NCI-H2196 treated with DMSO at 0.1 percent for 48 hours (cell line): ENCODE measurements at regions not wholly inside any gene's neighbourhood (a gene's known extent, or its start where the extent isn't known, plus 50 kb on each side); places are given as distances from the start of the nearest gene placed in this dataset.
"Not testable (repeated sequence)": the region's sequence is repeated elsewhere in the genome, so short reads cannot be mapped to it uniquely, and the experiment has no call there.

ENCODE experiments used
- DNase-seq: peaks from one replicate; lab custom pipeline; 2025; ENCODE audit not compliant: unreplicated experiment; lab: John Stamatoyannopoulos, UW

- DNase-seq = no peak
These were observed 87.6 kb upstream of the KBTBD8 start for GRCh38 chr3:66910266-66911055.

- DNase-seq = no peak
These were observed 85.8 kb upstream of the KBTBD8 start for GRCh38 chr3:66912306-66912705.

GRCh38 chr3:66922058-66922457, 76.0 kb upstream of the KBTBD8 start:
- DNase-seq = no peak

DNA sequence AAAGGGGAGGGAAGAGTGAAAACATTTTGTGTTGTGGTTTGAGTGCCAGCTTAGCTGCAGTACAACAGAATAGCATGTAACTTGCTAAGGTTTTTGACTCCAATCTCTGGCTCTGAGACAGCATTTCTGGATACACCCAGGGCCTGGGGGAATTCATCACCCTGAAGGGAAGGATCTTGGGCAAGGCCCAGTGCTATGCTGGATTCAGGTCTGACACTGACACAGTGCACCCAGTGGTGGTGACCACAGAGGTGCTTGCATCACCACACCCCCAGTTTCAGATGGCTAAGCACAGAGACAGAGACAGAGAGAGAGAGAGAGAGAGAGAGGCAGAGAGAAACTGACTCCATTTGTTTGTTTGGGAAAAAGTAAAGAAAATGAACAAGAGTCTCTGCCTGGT, 74.1 kb upstream of the KBTBD8 start:
- no peak for DNase-seq

- DNase-seq = no peak
These were observed 69.9 kb upstream of the KBTBD8 start for GRCh38 chr3:66928252-66928651.

- no peak for DNase-seq
These were observed 66.8 kb upstream of the KBTBD8 start for GRCh38 chr3:66931291-66931690.

- DNase-seq = no peak
These were observed 66.4 kb upstream of the KBTBD8 start for GRCh38 chr3:66931699-66932098.

DNA sequence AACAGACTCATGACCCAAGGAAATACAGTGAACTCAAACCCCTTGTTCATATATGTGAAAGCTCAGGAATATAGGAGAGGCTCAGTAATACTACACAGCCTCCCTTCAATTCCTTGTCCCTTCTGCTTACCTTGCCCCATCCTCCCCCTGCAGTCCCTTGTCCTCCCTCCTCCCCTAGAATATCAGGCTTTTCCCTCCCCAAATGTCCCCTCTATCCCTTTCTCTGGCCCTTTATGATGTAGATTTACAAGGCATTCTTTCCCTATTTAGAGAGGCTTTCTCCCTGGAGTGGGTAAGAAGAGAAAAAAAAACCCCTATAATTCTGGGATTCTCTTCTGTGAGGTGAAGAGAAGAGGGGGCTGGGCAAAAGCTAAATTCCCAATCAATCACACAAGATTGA, 64.9 kb upstream of the KBTBD8 start:
- no peak for DNase-seq

GRCh38 chr3:66934041-66934440, 64.1 kb upstream of the KBTBD8 start:
- DNase-seq = no peak

GRCh38 chr3:66934725-66935124, 63.4 kb upstream of the KBTBD8 start:
- no peak for DNase-seq

GRCh38 chr3:66937041-66937440, 61.1 kb upstream of the KBTBD8 start:
- DNase-seq = not testable (repeated sequence)

DNA sequence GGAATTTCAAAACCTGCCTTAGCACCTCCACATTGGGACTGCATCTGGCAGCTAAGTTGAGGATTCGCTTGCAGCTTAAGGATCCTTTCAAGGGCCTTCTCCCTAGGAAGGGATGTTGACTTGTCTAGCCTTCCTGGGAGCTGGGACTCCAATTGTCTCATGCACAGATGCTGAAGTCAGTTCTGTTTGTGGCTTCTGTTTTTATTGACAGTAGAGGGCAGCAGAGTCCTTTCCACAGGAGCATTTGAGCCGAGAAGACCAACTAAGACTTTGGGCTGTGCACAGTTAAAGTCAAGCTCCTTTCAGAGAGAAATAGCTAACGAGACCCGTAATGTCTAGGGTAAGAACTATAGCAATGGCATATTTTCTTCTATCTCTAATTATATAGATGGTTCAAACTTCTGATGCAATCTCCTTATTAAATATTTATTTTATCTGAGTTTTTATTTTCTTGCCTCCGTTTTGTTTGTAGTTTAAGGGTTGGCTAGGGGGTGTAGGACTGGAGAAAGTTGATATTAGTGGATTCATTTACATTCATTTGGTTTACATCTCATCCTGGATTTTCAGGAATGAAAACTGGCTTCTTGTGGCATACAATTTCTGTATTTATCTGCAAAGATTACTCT, 59.7 kb upstream of the KBTBD8 start:
- DNase-seq = peak; percentile 2

GRCh38 chr3:66948041-66948440, 50.1 kb upstream of the KBTBD8 start:
- DNase-seq = no peak
